Panc1 (cell line): ENCODE measurements at regions not wholly inside any gene's neighbourhood (a gene's known extent, or its start where the extent isn't known, plus 50 kb on each side); places are given as distances from the start of the nearest gene placed in this dataset.
A peak's percentile ranks its signal among the peaks of the same experiment; 100 is the strongest.
"Not testable (repeated sequence)": the region's sequence is repeated elsewhere in the genome, so short reads cannot be mapped to it uniquely, and the experiment has no call there.

Source experiments
- ATAC-seq: fragments of 200-7000 bp; cut with Tn5 transposase; 2 replicates; pipeline ENCODE4 v1.9.1; 2020; ENCODE audit warnings: mild to moderate bottlenecking, moderate library complexity
- BruUV-seq: library from RNA; stranded (reverse); fragments of 400-500 nt; replicated peaks from 2 replicates; lab custom pipeline; 2021; lab: Mats Ljungman, UMichigan
- CTCF ChIA-PET: fragments of 300-600 bp; sonication (Branson Sonifier 250); formaldehyde crosslinking; loops from one replicate; lab custom pipeline; 2022; ENCODE audit warnings: antibody characterized with exemption; lab: Charles Lee
- POLR2A ChIA-PET: fragments of 300-600 bp; sonication (Branson Sonifier 250); formaldehyde crosslinking; loops from one replicate; lab custom pipeline; 2022; ENCODE audit warnings: antibody characterized with exemption; lab: Charles Lee
- DNase-seq: peaks from one replicate; pipeline ENCODE4 v3.0.0-alpha.2; 2010; ENCODE audit warnings: low read depth, low spot score
- H3K27ac ChIP-seq: 2 replicates; pipeline ENCODE4 v1.5.1; 2011; ENCODE audit warnings: mild to moderate bottlenecking, low read length, inconsistent platforms
- H3K27me3 ChIP-seq: fragments of 200-500 bp; sonication (Bioruptor generic); 2 replicates; pipeline ENCODE4 v1.6.0; 2014; ENCODE audit warnings: low read length, inconsistent platforms; ENCODE audit not compliant: control insufficient read depth, insufficient read depth
- H3K36me3 ChIP-seq: fragments of 200-500 bp; sonication (Bioruptor generic); 2 replicates; pipeline ENCODE4 v1.5.1; 2014; ENCODE audit warnings: inconsistent platforms, mild to moderate bottlenecking, low read length, moderate library complexity; ENCODE audit not compliant: control insufficient read depth, insufficient read depth
- H3K4me1 ChIP-seq: 2 replicates; pipeline ENCODE4 v1.5.1; 2011; ENCODE audit warnings: inconsistent platforms, mild to moderate bottlenecking, low read length, moderate library complexity; ENCODE audit not compliant: control insufficient read depth, insufficient read depth
- H3K4me3 ChIP-seq, 2 experiments: 2 replicates each; pipeline ENCODE4 v1.5.1; 2011 to 2012; ENCODE audit warnings: low read depth in 2 of 2, low read length in 2 of 2, mild to moderate bottlenecking in 2 of 2, inconsistent platforms in 1 of 2, moderate library complexity in 1 of 2
- H3K9me3 ChIP-seq: fragments of 200-500 bp; sonication (Bioruptor generic); 2 replicates; pipeline ENCODE4 v1.5.1; 2014; ENCODE audit warnings: low read depth, mild to moderate bottlenecking, inconsistent platforms, low read length, moderate library complexity; ENCODE audit not compliant: control insufficient read depth, insufficient read depth
- POLR2AphosphoS5 ChIP-seq: IDR thresholded peaks from 2 replicates; pipeline ENCODE4 v1.6.1; 2012; ENCODE audit warnings: mild to moderate bottlenecking, low read depth, low read length, moderate library complexity
- SIN3A ChIP-seq: IDR thresholded peaks from 2 replicates; pipeline ENCODE4 v1.6.1; 2012; ENCODE audit warnings: low read depth, mild to moderate bottlenecking, low read length, moderate library complexity, borderline replicate concordance; ENCODE audit not compliant: insufficient read depth
- TCF7L2 ChIP-seq: IDR thresholded peaks from 2 replicates; pipeline ENCODE4 v1.6.1; 2011; ENCODE audit warnings: mild to moderate bottlenecking, low read depth, low read length, inconsistent platforms
- in situ Hi-C: cut with HindIII; loops from 2 replicates; pipeline ENCODE4 v1.10.0; 2016; ENCODE audit warnings: low sequenced_read_pairs, low pct_unique_long_range_greater_than_20kb
- intact Hi-C: fragments of 100-400 bp; cut with micrococcal nuclease; formaldehyde crosslinking; loops from one replicate; pipeline ENCODE4 v1.10.0; 2022; ENCODE audit not compliant: unreplicated experiment
- TF ChIP-seq, protein P1 (sequence below): fragments of 450-650 bp; IDR thresholded peaks from 2 replicates; pipeline ENCODE4 v1.5.1; 2017; ENCODE audit warnings: mild to moderate bottlenecking
- TF ChIP-seq, protein P2 (sequence below), 2 experiments: IDR thresholded peaks; 2 replicates each; pipeline ENCODE4 v1.6.1; 2011 to 2012; ENCODE audit warnings: low read depth in 2 of 2, control low read depth in 1 of 2, low read length in 1 of 2, mild to moderate bottlenecking in 1 of 2, moderate library complexity in 1 of 2; ENCODE audit not compliant: insufficient read depth in 1 of 2

DNA sequence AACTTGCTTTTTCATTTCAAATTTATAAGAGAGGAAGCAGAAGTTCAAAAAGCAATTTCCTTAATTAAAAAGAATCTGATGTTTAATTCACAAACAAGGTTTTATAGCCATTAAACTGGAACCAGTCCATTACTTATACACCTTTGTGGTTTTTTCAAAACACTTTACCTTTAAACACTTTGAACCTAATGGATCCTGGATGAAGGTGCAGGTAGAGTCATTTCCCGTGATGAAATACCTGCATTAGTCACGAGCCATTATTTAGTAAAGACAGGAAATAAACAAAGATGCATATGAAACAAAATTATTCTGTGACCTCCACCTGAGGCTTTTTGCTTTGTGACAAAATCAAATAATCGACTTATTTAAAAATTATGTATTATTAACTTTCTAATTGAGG, 341.7 kb upstream of the UBE2E2 start:
- intact Hi-C loops (no loop called here), in situ Hi-C loops (no loop called here)
- ATAC-seq: no peak
- no peaks in the 10 kb centered on the region for H3K27me3 ChIP-seq
- H3K9me3 ChIP-seq: no peaks in the 10 kb centered on the region
- TF ChIP-seq TCF7L2 (no peak), POLR2AphosphoS5 (no peak), SIN3A (no peak)
- TF ChIP-seq, protein P1, sequence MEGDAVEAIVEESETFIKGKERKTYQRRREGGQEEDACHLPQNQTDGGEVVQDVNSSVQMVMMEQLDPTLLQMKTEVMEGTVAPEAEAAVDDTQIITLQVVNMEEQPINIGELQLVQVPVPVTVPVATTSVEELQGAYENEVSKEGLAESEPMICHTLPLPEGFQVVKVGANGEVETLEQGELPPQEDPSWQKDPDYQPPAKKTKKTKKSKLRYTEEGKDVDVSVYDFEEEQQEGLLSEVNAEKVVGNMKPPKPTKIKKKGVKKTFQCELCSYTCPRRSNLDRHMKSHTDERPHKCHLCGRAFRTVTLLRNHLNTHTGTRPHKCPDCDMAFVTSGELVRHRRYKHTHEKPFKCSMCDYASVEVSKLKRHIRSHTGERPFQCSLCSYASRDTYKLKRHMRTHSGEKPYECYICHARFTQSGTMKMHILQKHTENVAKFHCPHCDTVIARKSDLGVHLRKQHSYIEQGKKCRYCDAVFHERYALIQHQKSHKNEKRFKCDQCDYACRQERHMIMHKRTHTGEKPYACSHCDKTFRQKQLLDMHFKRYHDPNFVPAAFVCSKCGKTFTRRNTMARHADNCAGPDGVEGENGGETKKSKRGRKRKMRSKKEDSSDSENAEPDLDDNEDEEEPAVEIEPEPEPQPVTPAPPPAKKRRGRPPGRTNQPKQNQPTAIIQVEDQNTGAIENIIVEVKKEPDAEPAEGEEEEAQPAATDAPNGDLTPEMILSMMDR: no peak
- TF ChIP-seq, protein P2, sequence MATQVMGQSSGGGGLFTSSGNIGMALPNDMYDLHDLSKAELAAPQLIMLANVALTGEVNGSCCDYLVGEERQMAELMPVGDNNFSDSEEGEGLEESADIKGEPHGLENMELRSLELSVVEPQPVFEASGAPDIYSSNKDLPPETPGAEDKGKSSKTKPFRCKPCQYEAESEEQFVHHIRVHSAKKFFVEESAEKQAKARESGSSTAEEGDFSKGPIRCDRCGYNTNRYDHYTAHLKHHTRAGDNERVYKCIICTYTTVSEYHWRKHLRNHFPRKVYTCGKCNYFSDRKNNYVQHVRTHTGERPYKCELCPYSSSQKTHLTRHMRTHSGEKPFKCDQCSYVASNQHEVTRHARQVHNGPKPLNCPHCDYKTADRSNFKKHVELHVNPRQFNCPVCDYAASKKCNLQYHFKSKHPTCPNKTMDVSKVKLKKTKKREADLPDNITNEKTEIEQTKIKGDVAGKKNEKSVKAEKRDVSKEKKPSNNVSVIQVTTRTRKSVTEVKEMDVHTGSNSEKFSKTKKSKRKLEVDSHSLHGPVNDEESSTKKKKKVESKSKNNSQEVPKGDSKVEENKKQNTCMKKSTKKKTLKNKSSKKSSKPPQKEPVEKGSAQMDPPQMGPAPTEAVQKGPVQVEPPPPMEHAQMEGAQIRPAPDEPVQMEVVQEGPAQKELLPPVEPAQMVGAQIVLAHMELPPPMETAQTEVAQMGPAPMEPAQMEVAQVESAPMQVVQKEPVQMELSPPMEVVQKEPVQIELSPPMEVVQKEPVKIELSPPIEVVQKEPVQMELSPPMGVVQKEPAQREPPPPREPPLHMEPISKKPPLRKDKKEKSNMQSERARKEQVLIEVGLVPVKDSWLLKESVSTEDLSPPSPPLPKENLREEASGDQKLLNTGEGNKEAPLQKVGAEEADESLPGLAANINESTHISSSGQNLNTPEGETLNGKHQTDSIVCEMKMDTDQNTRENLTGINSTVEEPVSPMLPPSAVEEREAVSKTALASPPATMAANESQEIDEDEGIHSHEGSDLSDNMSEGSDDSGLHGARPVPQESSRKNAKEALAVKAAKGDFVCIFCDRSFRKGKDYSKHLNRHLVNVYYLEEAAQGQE (IDR thresholded peaks at IDR 0.05; ENCODE audit: insufficient read depth in 1 of 2, low read depth in 2 of 2, low read length in 1 of 2): no peak
- H3K27ac ChIP-seq: no peak overlapping the region
- DNase-seq: no peak
- no peak overlapping the region for H3K4me3 ChIP-seq
- ChIA-PET POLR2A (no interaction called here), CTCF (no interaction called here)
- BruUV-seq: no TSS peak
- H3K36me3 ChIP-seq: no peaks in the 10 kb centered on the region
- no peaks in the 10 kb centered on the region for H3K4me1 ChIP-seq

DNA sequence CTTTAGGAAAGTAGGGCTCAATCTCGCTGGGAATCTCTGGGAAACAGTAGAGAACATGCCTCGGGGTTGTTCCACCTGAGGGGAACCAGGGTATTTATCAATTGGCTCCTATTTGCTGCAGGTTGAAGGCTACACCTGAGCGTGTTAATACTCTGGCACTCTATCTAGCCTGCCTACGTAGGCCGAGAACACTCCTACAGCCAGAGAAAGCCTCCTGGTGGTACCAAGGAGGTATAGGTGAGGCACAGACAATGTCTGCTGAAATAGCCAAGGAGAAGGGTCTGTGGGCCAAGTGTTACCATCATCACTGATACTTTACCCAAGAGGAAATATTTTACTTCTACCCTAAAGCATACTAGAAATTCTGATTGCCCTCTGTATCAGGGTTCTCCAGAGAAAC, 341.0 kb upstream of the UBE2E2 start:
- no peaks in the 10 kb centered on the region for H3K4me1 ChIP-seq
- H3K27ac ChIP-seq: no peak overlapping the region
- TF ChIP-seq, protein P1: peak; percentile 4; the same call in 1 of the 2 replicates
- no peak for TF ChIP-seq TCF7L2
- POLR2A ChIA-PET: no interaction called here
- no peak for DNase-seq
- no peaks in the 10 kb centered on the region for H3K36me3 ChIP-seq
- no TSS peak for BruUV-seq
- no peaks in the 10 kb centered on the region for H3K27me3 ChIP-seq
- intact Hi-C loops: no loop called here
- CTCF ChIA-PET: no interaction called here
- no peak overlapping the region for H3K4me3 ChIP-seq
- no peaks in the 10 kb centered on the region for H3K9me3 ChIP-seq
- no peak for ATAC-seq
- in situ Hi-C loops: no loop called here

DNA sequence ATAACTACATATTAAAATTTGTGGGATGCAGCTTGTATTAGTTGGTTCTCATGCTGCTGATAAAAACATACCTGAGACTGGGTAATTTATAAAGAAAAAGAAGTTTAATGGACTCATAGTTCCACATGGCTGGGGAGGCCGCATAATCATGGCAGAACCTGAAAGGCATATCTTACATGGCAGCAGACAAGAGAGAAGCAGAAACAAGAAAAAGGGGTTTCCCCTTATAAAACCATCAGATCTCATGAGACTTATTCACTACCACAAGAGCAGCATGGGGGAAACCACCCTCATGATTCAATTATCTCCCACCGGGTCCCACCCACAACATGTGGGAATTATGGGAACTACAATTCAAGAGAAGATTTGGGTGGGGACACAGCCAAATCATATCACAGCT, 320.3 kb upstream of the UBE2E2 start:
- intact Hi-C loops: loop anchor here (10.0 kb wide), 1 partner anchor 318 kb away; no protein-coding TSS in a partner anchor
- DNase-seq, POLR2A ChIA-PET: not testable (repeated sequence)

More for the DNA sequence above, 320.3 kb upstream of the UBE2E2 start:
- H3K27ac ChIP-seq, in situ Hi-C loops, H3K4me1 ChIP-seq, CTCF ChIA-PET, BruUV-seq, H3K36me3 ChIP-seq, ATAC-seq, H3K27me3 ChIP-seq, H3K4me3 ChIP-seq, H3K9me3 ChIP-seq: not testable (repeated sequence)
